ENCODE measurements at regions not wholly inside any gene's neighbourhood (a gene's known extent, or its start where the extent isn't known, plus 50 kb on each side); places are given as distances from the start of the nearest gene placed in this dataset.
"Not testable (repeated sequence)": the region's sequence is repeated elsewhere in the genome, so short reads cannot be mapped to it uniquely, and the experiment has no call there.

GRCh38 chr6:141969768-141970415 is 162.8 kb upstream of the GJE1 start:
- DNase-seq, result not testable (repeated sequence)

- DNase-seq, result no peak
Measured at GRCh38 chr6:141969201-141969600, 163.5 kb upstream of the GJE1 start.

DNA sequence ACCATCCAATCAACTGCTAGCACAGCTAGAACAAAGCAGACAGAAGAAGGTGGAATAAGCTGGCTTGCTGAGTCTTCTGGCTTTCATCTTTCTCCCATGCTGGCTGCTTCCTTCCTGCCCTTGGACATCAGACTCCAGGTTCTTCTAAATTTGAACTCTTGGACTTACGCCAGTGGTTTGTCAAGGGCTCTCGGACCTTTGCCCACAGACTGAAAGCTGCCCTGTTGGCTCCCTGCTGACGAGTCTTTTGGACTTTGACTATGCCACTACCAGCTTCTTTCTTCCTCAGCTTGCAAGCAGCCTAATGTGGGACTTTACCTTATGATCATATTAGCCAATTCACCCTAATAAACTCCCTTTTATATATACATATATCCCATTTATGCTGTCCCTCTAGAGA is 164.1 kb upstream of the GJE1 start:
- no peak for DNase-seq

GRCh38 chr6:141965016-141965545 is 167.6 kb upstream of the GJE1 start:
- no peak for DNase-seq

DNA sequence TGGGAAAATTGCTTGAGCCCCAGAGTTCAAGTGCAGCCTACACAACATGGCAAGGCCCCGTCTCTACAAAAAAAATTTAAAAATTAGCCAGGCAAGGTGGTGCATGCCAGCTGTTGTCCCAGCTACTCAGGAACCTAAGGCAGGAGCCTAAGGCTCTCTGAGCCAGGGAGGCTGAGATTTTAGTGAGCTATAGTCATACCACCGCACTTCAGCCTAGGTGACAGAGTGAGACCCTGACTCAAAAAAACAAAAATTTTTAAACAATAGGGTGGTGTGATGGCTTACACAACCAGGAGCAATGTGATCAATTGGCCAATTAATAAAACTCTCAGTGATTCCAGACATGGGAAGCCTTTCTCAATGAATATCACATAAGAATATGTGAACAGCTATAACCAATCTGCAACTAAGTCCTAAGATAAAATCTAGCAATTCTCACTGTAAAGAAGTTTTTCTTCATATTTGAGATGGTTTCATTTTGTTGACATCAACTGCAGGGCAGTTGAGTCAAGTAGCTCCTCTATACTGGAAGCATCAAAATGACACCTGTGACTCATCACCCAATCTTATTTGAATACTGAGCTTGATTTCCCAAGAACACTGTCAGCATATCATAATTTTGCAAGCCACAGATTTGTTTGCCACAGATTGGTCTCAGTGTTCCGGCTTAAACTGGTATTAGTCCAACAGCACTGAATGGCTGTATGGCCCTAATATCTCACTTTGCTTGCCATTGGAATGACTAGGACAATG is 169.0 kb upstream of the GJE1 start:
- no peak for DNase-seq

DNA sequence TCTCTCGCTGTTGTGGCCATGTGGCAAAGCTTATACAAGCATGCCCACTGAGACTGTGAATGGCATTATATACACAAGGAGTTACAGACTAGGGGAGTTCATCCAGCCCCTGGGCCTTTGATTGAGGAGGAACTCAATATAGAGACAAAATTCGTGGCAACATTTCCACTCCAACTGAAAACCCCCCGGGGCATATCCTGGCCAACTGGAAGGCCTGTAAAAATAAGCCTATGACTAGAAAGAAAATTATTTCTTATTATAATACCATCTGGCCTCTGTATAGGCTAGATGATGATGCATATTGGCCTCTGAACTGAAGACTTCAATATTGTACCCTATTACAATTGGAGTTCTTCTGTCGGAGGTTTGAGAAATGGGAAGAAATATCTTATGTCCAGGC is 175.5 kb upstream of the GJE1 start:
- no peak for DNase-seq

- no peak for DNase-seq
Measured at GRCh38 chr6:141956868-141957267, 175.9 kb upstream of the GJE1 start.

DNA sequence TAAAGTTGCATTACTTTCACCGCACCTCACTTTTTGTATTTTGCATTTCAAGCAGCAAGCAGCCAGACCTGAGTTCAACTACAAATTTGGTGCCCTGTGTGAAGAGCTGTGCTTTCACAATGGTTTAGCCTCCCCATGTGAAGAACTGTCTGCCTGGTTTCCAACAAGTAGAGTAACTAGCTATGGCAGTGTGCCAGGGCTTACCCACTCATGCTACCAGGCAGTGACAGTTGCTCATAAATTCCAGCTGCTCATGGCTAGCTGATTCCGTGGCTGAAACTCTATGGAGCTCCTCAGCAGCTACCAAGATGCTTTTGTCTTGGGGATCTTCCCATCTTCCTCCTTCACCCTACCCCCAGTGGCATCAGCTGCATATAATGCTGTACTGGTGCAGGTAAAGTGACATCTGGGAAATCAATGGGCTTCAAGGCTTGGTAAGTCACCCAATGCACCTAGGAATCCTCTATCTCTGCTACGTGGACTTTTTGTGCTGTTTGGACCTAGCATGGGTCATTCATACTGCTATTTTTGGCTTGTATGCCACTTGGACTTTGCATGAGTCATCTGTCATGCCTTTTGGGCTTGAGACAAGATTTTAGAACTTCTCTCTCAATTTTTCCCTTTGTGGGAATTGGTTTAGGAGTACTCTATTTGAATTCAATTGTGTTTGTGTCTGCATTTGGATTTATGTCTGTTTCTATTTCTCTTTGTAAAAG is 176.5 kb upstream of the GJE1 start:
- no peak for DNase-seq

DNA sequence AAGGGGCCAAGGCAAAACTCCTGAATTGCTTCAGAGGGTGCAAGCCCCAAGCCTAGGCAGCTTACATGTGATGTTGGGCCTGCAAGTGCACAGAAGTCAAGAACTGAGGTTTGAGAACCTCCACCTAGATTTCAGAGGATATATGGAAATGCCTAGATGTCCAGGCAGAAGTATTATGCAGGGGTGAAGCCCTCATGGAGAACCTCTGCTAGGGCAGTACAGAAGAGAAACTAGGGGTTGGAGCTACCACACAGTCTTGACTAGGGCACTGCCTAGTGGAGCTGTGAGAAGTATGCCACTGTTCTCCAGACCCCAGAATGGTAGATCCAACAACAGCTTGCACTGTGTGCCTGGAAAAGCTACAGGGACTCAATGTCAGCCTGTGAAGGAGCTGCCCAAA is 179.7 kb upstream of the GJE1 start:
- no peak for DNase-seq

DNA sequence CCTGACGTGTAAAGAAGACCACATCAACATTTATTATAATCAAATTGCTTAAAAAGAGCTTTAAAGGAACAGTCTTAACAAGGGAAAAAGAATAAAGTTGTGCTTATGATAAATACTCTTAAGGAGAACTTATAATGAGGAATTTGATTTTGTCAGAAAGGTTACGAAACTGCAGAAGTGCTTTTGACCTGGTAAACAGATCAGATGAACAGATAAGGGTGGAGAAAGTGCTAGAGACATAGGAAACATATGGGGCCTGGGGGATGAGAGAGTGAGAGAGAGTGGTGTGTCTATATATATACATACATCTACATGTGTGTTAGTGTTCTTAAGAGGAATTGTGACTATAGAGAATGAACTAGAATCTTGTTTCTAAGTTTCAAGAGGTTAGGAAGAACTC is 186.2 kb upstream of the GJE1 start:
- DNase-seq, result no peak

DNA sequence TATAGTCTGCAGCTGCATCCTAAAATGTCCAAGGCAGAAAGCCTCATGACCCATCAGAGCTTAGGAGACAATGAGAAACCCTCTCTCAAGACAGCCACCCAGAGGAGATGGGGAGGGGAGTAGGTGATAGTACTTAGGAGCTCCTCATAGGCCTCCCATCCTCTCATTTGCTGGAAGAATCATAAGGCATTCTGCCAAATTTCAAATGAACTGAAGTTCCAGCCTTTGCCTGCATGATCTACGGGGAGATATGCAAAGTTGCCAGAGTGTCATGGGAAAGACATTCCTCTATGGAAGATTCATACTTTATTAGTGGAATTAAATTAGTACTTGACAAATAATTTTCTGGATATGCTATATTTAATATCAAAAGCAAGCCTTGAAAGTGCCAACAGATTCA is 194.1 kb upstream of the GJE1 start:
- DNase-seq, result no peak

GRCh38 chr6:141932685-141933084 is 200.0 kb upstream of the GJE1 start:
- no peak for DNase-seq

GRCh38 chr6:141926200-141926900 is 206.4 kb upstream of the GJE1 start:
- not testable (repeated sequence) for DNase-seq

- DNase-seq, result no peak
Measured at GRCh38 chr6:141925001-141925400, 207.7 kb upstream of the GJE1 start.

DNA sequence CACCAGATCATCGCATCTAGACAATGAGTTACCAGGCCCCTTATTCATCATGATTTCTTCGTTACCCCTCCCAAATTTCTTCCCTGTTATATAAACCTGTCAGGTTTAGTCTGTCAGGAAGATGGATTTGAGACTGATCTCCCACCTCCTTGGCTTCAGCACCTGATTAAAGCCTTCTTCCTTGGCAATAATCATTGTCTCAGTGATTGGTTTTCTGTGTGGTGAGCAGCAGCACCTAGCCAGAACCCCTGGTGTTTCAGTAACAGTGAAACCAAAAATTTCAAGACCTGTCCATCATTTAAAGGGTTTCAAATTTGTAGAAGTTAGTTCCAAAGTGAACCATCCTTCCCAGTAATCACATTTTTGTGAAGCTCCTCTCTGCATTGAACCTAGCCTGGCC is 209.8 kb upstream of the GJE1 start:
- no peak for DNase-seq

- not testable (repeated sequence) for DNase-seq
Measured at GRCh38 chr6:141916682-141917505, 215.8 kb upstream of the GJE1 start.

DNA sequence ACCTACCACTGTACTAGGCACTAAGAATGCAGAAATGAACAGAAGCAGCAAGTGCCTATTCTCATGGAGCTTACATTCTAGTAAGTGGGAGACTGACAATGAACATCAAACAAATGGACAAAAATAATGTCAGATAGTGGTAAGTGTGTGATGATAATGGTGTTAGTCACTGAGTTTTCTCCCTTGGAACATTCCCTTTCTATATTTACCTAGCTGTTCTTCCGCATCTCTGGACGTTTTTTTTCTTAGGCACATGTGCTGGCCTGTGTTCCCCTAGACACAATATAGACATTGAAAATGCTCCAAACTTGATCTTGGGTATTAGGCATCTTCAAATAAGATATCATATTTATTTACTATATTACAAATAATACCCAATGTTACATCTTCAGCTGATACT is 218.1 kb upstream of the GJE1 start:
- no peak for DNase-seq

GRCh38 chr6:141906569-141907080 is 226.1 kb upstream of the GJE1 start:
- DNase-seq, result no peak

GRCh38 chr6:141890661-141891060 is 242.1 kb upstream of the GJE1 start:
- DNase-seq, result no peak

DNA sequence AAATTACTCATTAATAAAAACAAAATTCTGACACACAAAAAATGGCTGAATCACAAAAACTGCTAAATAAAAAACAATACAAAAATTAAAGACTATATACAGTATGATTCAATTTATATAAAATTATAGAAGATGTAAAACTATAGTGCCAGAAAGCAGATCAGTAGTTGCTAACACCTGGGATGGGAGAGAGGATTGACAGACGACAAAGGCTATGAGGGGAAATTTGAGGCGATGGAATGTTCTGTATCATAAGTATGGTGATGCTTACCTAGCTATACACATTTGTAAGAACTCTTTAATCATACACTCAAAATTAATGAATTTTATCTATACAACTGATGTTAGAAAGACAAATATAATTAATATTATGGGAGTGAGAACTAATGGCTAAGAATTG is 247.9 kb upstream of the GJE1 start:
- no peak for DNase-seq

DNA sequence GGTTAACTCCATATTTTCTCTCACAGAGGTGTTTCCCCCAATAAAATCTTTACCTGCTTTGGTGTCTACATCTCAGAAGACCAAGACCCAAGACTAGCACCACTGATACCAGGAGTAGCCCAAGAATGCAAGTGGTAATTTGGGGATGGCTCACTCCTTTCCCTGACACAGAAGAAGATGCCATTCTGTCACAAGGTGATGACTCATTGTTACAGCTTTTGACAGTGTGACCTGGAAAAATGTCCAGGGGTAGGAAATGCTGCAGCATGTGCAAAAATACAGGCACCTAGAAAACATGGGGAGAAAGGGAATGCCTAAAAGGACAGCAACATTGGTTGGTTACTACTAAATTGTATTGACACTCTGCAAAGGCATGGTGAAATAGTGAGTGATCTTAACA is 254.0 kb upstream of the GJE1 start:
- DNase-seq, result no peak
